Esophagus (tissue), 2 donors: ENCODE measurements at regions not wholly inside any gene's neighbourhood (a gene's known extent, or its start where the extent isn't known, plus 50 kb on each side); places are given as distances from the start of the nearest gene placed in this dataset.

Experiments
- H3K27ac ChIP-seq, 2 donors: one replicate each; pipeline ENCODE4 v1.5.1; 2013; ENCODE audit warnings: low read depth in 2 of 2, mild to moderate bottlenecking in 2 of 2, inconsistent platforms in 1 of 2, low read length in 1 of 2, moderate library complexity in 1 of 2
- H3K27me3 ChIP-seq, 2 donors: one replicate each; pipeline ENCODE4 v1.6.1; 2013; ENCODE audit warnings: low read length in 2 of 2, control low read depth in 1 of 2, mild to moderate bottlenecking in 1 of 2; ENCODE audit not compliant: insufficient read depth in 2 of 2, control insufficient read depth in 1 of 2
- H3K36me3 ChIP-seq, 2 donors: one replicate each; pipeline ENCODE4 v1.6.1; 2013; ENCODE audit warnings: low read length in 1 of 2; ENCODE audit not compliant: control insufficient read depth in 2 of 2, insufficient read depth in 2 of 2
- H3K4me1 ChIP-seq, 2 donors: one replicate each; pipeline ENCODE4 v1.6.1; 2013; ENCODE audit warnings: low read length in 1 of 2; ENCODE audit not compliant: control insufficient read depth in 2 of 2, insufficient read depth in 2 of 2
- H3K4me3 ChIP-seq, 2 donors: one replicate each; pipeline ENCODE4 v1.5.1; 2013; ENCODE audit warnings: low read length in 2 of 2, mild to moderate bottlenecking in 2 of 2, low read depth in 1 of 2, moderate library complexity in 1 of 2
- H3K9me3 ChIP-seq, 2 donors: one replicate each; pipeline ENCODE4 v1.6.1; 2013; ENCODE audit warnings: mild to moderate bottlenecking in 2 of 2, low read depth in 1 of 2, low read length in 1 of 2, moderate library complexity in 1 of 2; ENCODE audit not compliant: control insufficient read depth in 2 of 2, insufficient read depth in 1 of 2
- WGBS, 2 donors: extraction: QIAGEN DNeasy Blood & Tissue Kit; methylation state at CpG; one replicate each; pipeline ENCODE4 v1.1.7; 2013; 5-methylcytosine and 5-hydroxymethylcytosine counted together
- donor health status: healthy with polysubstance abuse.
- donor health status: Bipolar disorder and iron deficiency.

DNA sequence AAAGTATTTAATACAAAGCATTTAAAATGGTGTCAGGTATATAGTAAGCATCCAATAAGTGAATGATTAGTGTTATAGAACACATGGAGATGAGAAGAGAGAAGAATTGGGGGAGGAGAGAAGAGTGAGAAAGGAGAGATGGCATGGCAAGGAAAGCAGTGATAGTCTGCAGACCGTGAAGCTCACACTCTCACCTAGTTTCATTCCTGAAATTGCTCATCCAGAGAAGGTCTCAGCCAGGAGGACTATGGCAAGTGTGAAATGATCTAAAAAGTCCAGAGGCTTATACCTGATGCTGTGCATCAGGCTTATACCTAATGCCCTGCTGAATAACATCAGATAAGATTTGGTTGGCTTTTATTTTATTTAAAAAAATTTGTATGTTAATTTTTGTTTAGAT is 351.6 kb upstream of the KLF12 start:
- H3K27me3 ChIP-seq = no peaks in the 10 kb centered on the region
- 68 to 73% methylated on average over 1 of the region's 1 CpG for WGBS, 2 donors

DNA sequence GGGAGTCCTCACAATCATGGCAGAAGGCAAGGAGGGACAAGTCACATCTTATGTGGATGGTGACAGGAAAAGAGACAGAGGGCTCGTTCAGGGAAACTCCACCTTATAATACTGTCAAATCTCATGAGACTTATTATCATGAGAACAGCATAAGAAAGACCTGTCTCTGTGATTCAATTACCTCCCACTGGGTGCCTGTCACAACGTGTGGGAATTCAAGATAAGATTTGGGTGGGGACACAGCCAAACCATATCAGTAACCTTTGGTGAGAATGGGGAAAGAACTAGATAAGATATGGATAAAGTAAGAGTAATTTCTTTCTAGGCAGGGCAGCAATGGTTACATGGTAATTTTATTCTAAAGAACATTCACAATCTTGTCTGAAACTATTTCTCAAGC is 344.9 kb upstream of the KLF12 start:
- WGBS, 2 donors = 38 to 58% methylated on average over 2 of the region's 2 CpGs

More for the DNA sequence above, 351.6 kb upstream of the KLF12 start:
- H3K9me3 ChIP-seq = no peaks in the 10 kb centered on the region
- H3K4me1 ChIP-seq = no peaks in the 10 kb centered on the region
- H3K36me3 ChIP-seq = no peaks in the 10 kb centered on the region
- H3K4me3 ChIP-seq = no peak overlapping the region
- no peak overlapping the region for H3K27ac ChIP-seq

DNA sequence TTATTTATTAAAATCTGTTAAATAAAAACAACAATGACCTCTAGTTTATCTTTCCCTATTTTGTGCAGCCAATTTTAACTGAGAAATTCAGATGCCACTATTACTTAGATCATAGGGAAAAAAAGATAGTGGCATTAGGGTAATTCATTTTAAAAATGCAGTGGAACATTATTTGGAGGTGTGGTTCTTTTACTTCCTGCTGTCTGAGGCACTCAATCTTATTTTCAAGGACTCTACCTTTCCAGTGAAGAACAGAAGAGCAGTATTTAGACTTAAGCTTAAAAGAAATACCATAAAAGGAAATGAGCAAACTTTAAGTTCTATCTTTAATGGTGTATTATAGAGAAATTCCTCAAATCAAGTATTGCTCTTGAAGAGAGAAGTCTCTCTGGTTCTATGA is 342.6 kb upstream of the KLF12 start:
- Histone ChIP-seq H3K27me3 (no peaks in the 10 kb centered on the region), H3K9me3 (no peaks in the 10 kb centered on the region), H3K4me1 (no peaks in the 10 kb centered on the region), H3K27ac (no peak overlapping the region), H3K4me3 (no peak overlapping the region), H3K36me3 (no peaks in the 10 kb centered on the region)

More for the DNA sequence above, 344.9 kb upstream of the KLF12 start:
- no peaks in the 10 kb centered on the region for H3K27me3 ChIP-seq
- no peak overlapping the region for H3K27ac ChIP-seq
- no peaks in the 10 kb centered on the region for H3K36me3 ChIP-seq
- H3K4me1 ChIP-seq = no peaks in the 10 kb centered on the region
- no peak overlapping the region for H3K4me3 ChIP-seq
- no peaks in the 10 kb centered on the region for H3K9me3 ChIP-seq

DNA sequence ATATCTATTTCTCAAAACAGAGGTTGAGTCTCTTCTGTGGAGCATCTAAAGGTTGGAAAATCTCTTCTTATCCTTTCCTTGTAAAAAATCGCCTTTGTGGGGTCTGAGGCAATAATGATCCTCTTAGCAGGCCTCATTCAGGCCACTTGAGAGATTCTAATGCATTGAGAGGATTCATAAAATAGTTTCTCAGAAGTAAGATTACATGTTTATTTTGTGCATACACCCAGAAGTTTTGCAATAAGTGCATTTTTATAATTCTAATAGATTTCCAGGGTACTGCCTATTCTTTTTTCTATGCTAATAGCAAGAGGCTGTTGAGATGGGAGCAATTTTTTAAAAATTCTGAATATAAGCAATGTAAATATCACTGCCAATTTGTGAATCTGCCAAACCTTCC is 342.2 kb upstream of the KLF12 start:
- no peak overlapping the region for H3K4me3 ChIP-seq
- H3K27me3 ChIP-seq = no peaks in the 10 kb centered on the region
- no peaks in the 10 kb centered on the region for H3K36me3 ChIP-seq
- 69 to 72% methylated on average over 1 of the region's 1 CpG for WGBS, 2 donors
- H3K4me1 ChIP-seq = no peaks in the 10 kb centered on the region
- H3K9me3 ChIP-seq = no peaks in the 10 kb centered on the region
- H3K27ac ChIP-seq = no peak overlapping the region

DNA sequence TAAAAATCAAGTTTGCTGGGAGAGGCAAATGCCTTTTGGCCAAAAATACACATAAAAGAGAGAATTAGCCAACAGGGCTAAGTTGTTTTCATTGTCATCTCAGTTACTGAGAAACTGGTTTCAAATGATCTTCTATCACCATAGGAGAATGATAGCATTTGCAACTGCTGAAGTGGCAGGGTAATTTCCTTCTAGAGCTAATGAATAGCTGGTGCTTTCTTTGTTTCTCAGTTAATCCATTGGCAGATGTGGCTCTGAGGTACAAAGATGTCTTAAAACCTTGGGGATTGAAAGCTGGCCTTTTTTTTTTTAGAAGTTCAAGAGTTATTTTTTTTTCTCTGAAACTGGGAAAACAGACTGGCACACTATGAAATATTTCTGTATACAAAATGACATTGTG is 332.7 kb upstream of the KLF12 start:
- Histone ChIP-seq H3K4me3 (no peak overlapping the region), H3K36me3 (no peaks in the 10 kb centered on the region), H3K27me3 (no peaks in the 10 kb centered on the region), H3K27ac (no peak overlapping the region), H3K4me1 (no peaks in the 10 kb centered on the region), H3K9me3 (no peaks in the 10 kb centered on the region)

DNA sequence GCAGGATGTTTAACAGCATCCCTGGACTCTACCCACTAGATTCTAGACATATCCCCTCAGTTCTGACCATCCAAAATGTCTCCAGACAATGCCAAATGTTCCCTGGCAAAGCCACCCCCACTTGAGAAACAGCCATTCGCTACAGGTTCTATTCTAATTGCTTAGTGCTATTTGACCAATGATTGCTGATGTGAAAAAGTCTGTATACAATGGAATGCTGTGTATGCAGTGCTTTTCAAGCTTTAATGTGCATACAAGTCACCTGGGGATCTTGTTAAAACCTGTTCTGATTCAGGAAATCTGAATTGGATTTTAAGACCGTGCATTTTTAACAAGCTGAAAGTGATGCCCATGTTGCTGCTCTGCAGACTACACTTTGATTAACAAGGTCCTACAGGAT is 331.8 kb upstream of the KLF12 start:
- H3K4me3 ChIP-seq = no peak overlapping the region
- WGBS, 2 donors = 61 to 63% methylated on average over 2 of the region's 2 CpGs
- H3K27ac ChIP-seq = no peak overlapping the region
- H3K4me1 ChIP-seq = no peaks in the 10 kb centered on the region
- no peaks in the 10 kb centered on the region for H3K9me3 ChIP-seq
- no peaks in the 10 kb centered on the region for H3K36me3 ChIP-seq
- no peaks in the 10 kb centered on the region for H3K27me3 ChIP-seq

DNA sequence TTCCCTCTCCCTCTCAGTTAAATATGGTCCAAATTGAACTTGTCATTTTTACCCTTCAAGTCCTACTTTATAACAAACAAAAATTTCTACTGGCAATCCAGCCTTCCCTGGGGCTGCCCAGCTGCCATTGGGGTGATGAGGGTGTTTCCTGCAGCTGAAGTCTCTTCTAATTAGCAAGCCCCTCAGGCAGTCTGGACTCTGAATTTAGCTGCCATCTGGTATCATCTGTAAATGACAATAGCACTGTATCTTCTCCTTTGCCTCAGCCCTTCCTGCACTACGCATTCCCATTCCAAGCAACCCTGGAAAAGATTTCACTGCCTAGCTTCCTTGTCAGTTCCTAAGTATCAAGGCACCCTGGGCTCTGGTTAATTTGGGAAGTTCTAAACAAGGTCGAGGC is 331.1 kb upstream of the KLF12 start:
- Histone ChIP-seq H3K27ac (no peak overlapping the region), H3K4me1 (no peaks in the 10 kb centered on the region), H3K27me3 (no peaks in the 10 kb centered on the region), H3K4me3 (no peak overlapping the region), H3K36me3 (no peaks in the 10 kb centered on the region), H3K9me3 (no peaks in the 10 kb centered on the region)
- 70 to 88% methylated on average over 2 of the region's 2 CpGs for whole genome bisulfite sequencing, 2 donors

DNA sequence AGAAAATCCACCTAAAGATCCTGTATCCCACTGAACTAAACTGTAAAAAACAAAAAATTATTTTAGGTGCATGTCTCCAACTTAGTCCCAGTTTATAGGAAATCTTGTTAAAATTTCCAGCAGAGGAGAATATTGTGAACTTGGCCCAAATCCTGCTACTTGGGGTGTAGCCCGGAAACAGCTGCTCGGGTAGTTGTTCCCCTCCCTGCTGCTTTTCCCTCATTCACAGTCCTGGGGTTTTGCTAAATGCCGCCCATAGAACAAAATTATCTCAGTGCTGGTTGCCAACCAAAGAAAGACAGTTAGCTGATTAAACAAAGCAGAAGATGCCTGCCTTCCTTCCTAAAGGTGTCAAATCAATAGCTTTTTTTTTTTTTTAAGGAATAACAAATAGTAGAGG is 330.5 kb upstream of the KLF12 start:
- Histone ChIP-seq H3K4me1 (no peaks in the 10 kb centered on the region), H3K4me3 (no peak overlapping the region), H3K36me3 (no peaks in the 10 kb centered on the region), H3K9me3 (no peaks in the 10 kb centered on the region), H3K27ac (no peak overlapping the region), H3K27me3 (no peaks in the 10 kb centered on the region)
- 39 to 44% methylated on average over 3 of the region's 3 CpGs for WGBS, 2 donors

DNA sequence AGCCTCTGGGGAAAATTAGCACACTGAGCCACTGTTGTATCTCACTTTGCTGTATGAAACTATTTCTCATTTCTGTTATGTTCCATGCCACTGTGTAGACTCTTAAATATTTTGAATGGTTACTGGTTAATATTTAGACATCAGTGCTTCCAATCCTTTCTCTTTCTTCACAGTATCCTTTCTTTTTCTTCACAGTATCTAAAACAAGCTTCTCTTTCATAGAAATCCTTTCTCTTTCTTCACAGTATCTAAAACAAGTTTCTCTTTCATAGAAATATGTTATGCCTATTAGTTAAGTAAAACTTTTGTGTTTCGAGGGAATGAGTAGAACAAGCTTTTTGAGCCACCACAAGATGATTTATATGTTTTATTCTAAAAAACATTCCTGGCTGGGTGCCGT is 326.8 kb upstream of the KLF12 start:
- no peaks in the 10 kb centered on the region for H3K4me1 ChIP-seq
- no peak overlapping the region for H3K4me3 ChIP-seq
- no peaks in the 10 kb centered on the region for H3K36me3 ChIP-seq
- no peak overlapping the region for H3K27ac ChIP-seq
- WGBS, 2 donors = 74 to 87% methylated on average over 2 of the region's 2 CpGs
- no peaks in the 10 kb centered on the region for H3K9me3 ChIP-seq
- H3K27me3 ChIP-seq = no peaks in the 10 kb centered on the region

DNA sequence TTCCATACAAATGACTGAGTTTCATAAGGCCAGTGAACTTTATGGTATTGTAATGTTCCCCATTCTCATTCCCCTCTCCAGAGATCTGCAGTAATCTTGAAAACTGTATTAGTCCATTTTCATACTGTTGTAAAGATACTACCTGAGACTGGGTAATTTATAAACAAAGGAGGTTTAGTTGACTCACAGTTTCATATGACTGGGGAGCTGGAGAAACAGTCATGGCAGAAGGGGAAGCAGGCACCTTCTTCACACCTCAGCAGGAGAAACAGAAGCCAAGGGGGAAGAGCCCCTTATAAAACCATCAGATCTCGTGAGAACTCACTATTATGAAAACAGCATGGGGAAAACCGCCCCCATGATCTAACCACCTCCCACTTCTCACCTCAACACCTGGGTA is 318.7 kb upstream of the KLF12 start:
- Histone ChIP-seq H3K36me3 (no peaks in the 10 kb centered on the region), H3K27me3 (no peaks in the 10 kb centered on the region), H3K27ac (no peak overlapping the region), H3K4me3 (no peak overlapping the region), H3K9me3 (no peaks in the 10 kb centered on the region), H3K4me1 (no peaks in the 10 kb centered on the region)
- WGBS, 2 donors = 73 to 77% methylated on average over 2 of the region's 2 CpGs
